ENCODE measurements at regions not wholly inside any gene's neighbourhood (a gene's known extent, or its start where the extent isn't known, plus 50 kb on each side); places are given as distances from the start of the nearest gene placed in this dataset. TPM values are rescaled to one million over a fixed set of nuclear protein-coding genes. Genes with fewer than 3 reads are reported as not detected.

DNA sequence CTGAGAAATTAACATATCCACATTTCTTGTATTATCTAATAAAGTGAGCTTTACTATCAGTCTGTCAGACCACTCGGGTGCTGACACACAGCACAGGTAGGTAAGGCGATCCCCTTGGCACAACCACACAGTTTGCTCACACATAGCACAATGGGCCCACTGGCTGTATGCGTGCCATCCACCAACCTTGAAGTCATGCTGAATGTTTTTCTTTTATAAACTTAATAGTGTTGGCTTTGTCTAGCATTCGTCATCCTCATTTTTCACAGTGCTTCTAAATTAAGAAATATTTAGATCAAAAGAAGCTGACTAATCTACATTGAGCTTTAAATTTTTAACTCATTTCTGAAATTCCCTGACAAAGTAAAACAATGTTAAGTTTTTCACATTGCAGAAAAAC lies 50.0 kb upstream of the PAPOLG start:
- intact Hi-C loops (cut with DNase I; ENCODE audit: low total_unique reads), result loop anchor here (5.0 kb wide), 1 partner anchor 291 kb away; no protein-coding TSS in a partner anchor

More for the DNA sequence above, 50.0 kb upstream of the PAPOLG start:
- no peak overlapping the region for H3K27ac ChIP-seq
- H3K9me3 ChIP-seq, result no peaks in the 10 kb centered on the region
- no peaks in the 10 kb centered on the region for H3K36me3 ChIP-seq
- no peaks in the 10 kb centered on the region for H3K27me3 ChIP-seq
- H3K4me1 ChIP-seq, result no peaks in the 10 kb centered on the region
- DNase-seq, result no peak
- TF ChIP-seq POLR2A (IDR thresholded peaks at IDR 0.05), result no peak
- TF ChIP-seq, protein P1, sequence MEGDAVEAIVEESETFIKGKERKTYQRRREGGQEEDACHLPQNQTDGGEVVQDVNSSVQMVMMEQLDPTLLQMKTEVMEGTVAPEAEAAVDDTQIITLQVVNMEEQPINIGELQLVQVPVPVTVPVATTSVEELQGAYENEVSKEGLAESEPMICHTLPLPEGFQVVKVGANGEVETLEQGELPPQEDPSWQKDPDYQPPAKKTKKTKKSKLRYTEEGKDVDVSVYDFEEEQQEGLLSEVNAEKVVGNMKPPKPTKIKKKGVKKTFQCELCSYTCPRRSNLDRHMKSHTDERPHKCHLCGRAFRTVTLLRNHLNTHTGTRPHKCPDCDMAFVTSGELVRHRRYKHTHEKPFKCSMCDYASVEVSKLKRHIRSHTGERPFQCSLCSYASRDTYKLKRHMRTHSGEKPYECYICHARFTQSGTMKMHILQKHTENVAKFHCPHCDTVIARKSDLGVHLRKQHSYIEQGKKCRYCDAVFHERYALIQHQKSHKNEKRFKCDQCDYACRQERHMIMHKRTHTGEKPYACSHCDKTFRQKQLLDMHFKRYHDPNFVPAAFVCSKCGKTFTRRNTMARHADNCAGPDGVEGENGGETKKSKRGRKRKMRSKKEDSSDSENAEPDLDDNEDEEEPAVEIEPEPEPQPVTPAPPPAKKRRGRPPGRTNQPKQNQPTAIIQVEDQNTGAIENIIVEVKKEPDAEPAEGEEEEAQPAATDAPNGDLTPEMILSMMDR (IDR thresholded peaks at IDR 0.05), result no peak
- no peak overlapping the region for H3K4me3 ChIP-seq

Small RNA genes in the stretch of these regions (small RNA-seq; reads per million reads assigned to genes)
- gene RN7SL361P, result not detected
